DMS 273 (cell line): ENCODE measurements at regions not wholly inside any gene's neighbourhood (a gene's known extent, or its start where the extent isn't known, plus 50 kb on each side); places are given as distances from the start of the nearest gene placed in this dataset.
"Not testable (repeated sequence)": the region's sequence is repeated elsewhere in the genome, so short reads cannot be mapped to it uniquely, and the experiment has no call there.

Source experiments
- DNase-seq: peaks from one replicate; lab custom pipeline; 2025; ENCODE audit not compliant: unreplicated experiment; lab: John Stamatoyannopoulos, UW

DNA sequence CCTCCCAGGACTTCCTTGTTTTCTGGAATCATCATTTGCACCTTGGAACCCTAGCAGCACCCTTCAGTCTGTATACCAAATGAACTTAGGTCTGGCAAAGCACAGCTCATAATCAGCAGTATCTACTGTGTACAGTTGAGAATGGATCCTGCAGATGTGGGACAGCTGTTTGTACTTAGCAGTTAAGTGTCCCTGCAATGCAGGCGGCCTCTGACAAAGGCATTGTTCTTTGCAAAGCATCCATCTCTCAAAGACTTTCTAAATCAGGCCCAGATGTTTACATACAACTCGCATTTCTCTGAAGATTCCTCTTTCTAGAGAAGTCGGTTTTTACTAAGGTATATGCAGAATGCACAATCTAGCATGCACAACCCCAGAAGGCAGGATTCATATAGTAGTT, 170.5 kb upstream of the RBM19 start:
- no peak for DNase-seq

DNA sequence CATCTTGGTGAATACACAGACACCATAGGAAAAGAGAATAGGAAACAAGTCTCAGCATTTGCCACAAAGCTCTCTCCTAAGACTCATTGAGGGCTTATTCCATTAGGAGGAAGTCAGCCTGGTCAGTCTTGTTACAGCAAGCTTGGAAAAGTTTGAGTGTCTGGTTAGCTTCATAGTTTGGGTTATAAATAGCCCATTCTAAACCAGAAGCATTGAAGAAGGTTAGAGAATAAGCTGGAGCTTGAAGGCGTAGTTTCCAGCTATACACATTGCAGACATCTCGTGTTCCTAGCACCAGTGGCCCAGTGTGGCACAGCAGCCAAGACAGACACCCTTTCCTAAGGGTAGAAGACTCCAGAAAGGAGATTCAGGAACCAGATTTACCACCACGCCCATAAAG, 168.8 kb upstream of the RBM19 start:
- DNase-seq: no peak

DNA sequence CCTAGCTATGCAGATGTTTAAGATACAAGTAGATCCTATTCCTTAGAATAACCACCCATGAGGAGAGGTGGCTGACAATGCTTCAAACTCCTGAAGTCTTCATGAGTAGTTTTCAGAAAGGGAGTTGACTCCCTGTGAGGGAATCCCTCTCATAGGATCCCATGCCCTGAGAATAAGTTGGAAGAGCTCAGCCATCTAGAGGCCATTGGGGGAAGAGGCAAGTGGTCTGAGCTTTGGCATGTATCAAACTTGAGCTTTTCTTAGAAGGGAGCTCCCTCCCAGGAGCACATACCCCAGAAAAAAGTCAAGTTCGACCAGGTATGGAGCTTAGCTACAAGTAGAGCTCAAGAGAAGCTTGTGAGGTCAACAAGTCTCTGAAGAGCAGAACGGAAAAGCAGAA, 165.7 kb upstream of the RBM19 start:
- no peak for DNase-seq

DNA sequence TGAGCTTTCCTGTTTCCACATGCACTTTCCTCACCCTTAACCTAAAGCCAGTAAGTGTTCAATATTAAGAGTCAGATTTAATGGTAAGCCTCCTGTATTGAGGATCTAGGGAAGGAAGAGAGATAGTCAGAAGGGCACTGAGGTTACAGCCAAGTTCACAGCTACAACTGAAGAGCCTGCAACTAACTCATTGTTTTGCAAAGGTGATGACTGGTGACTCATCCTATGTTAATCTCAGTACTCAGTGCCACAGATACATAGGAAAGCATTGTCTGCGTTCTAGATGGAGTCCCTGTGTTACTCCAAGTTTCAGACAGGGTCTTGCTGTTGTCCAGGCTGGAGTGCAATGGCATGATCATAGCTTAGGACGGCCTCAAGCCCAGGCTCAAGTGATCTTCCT, 157.0 kb upstream of the RBM19 start:
- DNase-seq: no peak

DNA sequence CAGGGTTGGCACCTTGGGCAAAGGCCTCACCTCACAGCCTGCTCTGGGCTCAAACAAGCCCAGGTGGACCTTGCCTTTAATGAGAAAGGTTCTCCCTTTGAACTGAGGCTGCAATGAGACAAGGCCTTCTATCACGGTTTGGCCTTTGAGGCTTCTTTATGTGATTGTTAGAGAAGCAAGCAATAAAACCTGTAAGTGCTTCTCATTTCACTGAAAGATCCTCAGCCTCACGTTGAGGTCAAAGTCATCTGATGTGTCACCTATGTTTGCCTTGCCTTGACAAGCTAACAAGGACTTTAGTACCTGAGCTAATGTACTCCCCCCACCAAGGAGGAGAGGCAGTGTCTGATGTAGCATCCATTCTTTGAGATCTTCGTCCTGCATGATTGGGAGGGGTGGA, 155.9 kb upstream of the RBM19 start:
- no peak for DNase-seq

DNA sequence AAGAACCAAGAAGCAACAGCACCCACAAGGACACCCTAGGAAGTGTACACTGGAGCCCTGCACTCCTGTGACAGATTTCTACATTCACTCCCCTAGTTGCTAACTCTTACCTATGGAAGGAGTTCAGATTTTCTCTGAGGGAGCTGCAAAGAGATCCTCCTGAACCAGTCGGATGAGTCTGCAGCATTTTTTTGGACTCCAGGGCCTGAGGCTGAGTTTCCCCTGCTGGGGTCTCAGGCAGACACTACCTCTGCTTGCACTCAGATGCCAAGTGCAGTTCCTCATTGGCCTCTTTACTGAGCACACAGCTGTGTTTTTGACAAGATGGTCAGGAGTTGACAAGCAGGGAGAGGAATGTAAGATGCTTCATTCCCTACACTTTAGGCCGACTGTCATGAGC, 153.2 kb upstream of the RBM19 start:
- DNase-seq: no peak

DNA sequence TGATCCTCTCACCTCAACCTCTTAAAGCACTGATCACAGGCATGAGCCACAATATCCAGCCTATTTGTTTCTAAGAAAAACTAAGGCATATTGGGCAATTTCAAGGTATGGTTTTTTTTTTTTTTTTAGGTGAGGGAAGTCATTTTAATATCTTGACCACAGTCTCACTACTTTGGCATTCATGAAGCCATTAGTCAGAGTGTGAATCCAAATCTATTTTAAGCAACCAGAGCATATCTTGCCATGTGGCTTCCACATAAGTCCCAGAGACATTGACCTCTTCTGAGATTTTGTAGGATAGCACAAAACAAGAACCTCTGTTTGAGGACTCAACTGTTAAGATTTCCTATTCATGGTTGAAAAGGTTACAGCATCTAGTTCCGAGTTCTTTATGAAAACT, 130.3 kb upstream of the RBM19 start:
- DNase-seq: no peak

DNA sequence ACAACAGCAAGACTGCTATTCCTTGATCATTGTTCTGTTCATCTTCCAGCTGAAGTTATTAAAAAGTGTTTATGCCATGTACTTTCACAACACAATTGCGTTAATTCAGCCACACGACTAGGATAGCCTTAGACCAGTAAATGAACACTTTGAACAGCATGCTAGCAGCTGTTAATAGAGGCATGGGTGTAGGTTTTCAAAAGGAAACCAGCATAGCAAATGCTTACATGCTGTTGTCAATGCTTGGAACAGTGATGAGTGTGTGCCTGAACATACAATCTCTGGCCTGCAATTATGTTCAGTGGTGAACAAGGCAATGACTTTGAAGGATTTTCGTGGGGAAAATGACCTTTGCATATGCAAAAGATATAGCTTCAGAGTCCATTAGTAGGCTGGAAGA, 127.4 kb upstream of the RBM19 start:
- no peak for DNase-seq

DNA sequence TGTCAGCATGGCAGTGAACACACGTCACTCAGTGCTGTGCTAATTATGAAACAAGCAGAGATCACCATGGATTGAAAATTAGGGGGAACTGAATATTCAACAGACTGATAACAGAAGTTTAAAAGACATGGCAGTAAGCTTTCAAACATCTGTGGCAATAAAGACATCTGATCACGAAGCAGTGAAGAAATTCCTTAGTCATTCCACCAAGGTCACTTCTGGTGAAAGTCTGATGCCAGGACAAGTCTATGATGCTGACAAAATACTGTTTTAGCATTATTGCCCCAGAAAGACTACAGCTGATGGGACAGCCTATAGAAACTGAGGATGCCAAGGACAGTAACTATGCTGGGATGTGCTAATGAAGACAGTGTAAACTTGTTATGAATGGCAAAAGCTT, 126.9 kb upstream of the RBM19 start:
- no peak for DNase-seq

DNA sequence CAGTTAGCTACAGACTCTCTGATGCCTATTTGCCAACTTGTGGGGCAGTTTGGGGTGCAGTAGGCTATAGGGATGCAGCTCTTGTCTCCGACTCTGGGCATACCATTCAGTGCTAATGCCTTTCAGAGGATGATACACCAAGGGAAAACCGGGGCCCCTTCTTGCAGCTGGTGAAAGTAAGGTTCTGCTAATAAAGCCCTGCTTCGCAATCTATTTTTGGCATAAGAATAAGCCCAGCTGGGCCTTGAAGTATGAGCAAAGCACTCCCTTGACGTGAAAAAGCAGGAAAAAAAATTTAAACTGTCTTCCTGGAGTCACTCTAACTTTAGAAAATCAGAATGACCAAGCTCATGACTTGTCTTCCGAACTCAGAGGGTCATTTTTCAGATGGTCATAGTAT, 124.1 kb upstream of the RBM19 start:
- no peak for DNase-seq

DNA sequence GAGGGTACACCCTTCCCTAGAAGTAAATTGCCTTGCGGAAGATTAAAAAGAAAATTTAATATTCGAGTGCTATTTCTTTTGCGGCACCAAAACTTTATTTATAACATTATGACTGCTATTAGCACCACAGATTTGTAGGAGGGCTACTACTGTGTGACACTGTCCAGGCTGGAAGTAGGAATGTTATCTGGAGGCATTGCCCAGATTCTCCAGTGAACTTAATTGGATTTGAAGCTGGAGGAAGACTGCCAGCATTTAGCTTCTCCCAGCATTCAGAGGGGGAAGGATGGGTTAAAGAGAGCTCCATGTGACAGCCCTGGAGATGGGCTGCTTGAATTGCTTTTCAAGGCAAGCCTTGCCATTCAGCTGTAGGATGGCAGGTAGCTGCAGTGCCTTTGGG, 107.0 kb upstream of the RBM19 start:
- DNase-seq: no peak

DNA sequence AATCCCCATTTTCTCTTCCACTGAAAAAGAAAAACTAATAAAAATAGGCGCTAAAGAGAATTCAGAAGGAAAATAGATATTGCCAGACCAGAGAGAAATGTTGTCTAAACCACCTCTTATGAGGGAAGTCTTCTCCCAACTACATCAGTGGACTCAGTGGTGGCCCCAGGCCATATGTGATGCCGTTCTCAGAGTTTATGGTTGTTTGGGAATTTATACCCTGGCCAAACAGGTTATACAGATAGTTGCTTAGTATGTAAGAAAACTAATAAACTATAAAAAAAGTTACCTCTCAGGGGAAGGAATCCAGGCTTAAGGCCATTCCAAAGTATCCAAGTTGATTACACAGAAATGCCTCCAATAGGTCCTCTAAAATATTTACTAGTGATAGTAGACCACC, 103.4 kb upstream of the RBM19 start:
- no peak for DNase-seq

DNA sequence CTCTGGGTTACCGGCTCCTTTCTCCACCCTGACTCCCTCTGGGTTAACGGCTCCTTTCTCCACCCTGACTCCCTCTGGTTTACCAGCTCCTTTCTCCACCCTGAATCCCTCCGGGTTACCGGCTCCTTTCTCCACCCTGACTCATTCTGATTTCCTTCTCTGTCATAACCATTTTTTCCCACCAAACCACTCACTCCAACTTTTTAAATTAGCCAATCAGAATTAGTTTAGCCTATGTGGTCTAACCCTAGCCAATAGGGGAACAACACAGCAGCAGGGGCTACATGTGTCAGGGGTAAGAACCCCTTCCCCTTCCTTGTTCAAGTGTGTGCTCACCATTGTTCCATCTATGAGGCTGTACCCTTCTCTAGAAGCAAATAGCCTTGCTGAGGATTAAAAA, 98.4 kb upstream of the RBM19 start:
- DNase-seq: no peak

DNA sequence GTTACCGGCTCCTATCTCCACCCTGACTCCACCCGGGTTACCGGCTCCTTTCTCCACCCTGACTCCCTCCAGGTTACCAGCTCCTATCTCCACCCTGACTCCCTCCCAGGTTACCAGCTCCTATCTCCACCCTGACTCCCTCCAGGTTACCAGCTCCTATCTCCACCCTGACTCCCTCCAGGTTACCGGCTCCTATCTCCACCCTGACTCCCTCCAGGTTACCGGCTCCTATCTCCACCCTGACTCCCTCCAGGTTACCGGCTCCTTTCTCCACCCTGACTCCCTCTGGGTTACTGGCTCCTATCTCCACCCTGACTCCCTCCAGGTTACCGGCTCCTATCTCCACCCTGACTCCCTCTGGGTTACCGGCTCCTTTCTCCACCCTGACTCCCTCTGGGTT, 97.9 kb upstream of the RBM19 start:
- not testable (repeated sequence) for DNase-seq

DNA sequence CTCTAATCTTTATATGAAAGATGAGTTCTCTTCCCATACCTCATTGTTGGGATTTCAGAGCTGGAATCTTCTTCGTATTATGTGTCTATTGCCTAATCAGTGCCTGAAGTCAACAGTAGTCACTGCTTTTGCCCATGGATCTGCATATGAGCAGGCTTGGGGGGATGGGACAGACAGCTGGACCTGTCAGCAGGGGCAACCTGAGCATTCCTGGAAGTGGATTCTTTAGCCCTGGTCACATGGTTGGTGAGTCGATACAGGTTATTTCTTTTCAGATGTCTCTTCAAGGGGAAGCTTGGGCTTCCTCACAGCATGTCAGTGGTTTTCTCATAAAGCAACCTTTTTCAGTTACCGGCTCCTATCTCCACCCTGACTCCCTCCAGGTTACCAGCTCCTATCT, 97.3 kb upstream of the RBM19 start:
- DNase-seq: no peak

DNA sequence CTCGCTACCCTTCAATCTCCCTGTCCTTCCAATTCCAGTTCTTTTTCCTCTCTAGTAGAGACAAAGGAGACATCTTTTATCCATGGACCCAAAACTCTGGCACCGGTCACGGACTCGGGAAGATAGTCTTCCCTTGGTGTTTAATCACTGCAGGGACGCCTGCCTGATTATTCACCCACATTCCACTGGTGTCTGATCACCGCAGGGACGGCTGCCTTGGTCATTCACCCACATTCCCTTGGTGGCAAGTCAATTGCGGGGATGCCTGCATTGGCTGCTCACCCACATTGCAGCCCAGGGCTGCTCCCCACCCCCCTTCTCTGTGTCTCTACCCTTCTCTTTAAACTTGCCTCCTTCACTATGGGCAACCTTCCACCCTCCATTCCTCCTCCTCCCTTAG, 90.2 kb upstream of the RBM19 start:
- not testable (repeated sequence) for DNase-seq

DNA sequence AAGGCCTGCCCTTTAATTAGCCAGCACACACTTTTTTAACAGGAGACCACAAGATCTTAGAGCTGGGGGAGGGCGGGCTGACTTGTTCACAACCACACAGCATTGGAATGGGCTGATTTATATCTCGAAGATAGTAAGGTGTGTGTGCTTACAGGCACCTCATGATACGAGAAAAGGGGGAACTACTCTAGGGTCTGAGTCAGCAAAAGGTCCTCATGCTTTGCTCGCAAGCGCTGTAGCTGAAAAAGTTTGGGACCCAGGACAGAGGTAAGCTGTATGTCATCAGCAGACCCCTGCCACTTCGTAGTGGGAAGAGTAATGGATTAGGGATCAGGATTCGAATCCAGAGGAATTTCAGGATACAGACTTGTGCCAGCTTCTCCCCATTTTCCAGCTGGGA, 88.9 kb upstream of the RBM19 start:
- DNase-seq: no peak

DNA sequence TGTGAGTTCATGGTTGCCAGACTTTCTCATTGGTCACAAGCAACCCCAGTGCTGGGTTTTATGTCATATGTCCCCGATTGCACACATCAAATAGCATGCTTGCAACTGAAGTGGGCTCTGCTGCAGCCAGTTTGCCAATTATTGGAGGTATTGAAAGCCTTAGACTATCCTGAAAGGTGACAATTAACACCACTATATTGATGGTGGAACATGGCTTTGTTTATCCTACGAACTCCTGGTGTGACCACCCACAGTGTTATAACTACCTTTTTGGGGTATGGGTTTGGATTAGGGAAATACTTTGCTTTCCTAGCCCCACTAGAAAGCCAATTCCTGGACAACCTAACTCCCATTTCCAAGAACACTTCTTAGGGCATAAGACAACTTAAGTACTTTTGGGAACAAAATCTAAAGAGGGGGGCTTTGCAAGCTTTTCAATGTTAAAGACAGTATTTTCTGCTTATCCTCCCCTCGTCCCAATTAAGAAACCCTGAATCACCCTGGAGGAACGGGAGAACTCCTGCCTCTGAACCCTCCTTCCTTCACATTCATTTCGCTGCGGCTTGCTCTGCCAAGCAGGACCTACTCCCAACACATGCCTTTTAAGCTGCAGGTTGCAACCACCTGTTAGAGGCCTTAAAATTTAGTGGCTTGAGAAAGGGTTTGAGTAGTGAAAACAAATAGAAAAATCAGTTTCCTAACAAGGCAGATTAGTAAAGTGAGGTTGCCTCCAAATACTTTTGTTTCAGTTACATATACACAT, 80.3 kb upstream of the RBM19 start:
- no peak for DNase-seq

DNA sequence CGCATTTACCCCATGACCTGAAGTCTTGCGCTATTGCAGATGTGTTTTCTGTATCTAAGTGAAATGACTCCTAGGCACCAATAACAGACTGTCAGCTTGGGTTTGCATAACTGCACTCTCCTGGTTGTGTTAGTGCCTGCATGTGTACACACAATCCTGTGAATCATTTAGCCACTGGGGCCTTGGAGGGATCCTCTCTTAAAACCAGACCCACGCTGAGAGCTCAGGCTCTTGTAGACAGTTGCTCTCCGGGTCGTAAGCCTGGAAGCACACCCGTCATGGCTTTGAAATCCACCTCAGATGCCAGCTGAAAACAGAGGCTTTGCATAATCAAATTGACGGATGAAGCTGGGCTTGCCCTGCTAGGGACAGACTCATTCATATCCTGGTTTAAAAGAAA, 79.2 kb upstream of the RBM19 start:
- no peak for DNase-seq

DNA sequence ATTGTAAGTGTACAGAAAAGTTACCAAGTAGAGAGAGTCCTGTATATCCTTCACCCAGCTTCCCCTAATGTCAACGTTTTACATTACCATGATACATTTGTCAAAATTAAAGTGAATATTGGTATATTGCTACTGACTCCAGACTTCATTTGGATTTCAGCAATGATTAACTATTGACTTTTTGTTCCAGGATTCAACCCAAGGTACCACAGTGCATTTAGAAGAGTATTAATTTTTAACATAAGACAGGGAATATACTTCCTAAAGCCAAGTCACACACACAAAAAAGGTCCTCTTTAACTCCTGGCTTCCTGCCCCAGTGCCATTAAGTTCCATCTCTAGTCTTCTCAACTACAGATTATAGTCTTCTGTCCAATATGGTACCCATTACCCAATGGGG, 75.5 kb upstream of the RBM19 start:
- no peak for DNase-seq

DNA sequence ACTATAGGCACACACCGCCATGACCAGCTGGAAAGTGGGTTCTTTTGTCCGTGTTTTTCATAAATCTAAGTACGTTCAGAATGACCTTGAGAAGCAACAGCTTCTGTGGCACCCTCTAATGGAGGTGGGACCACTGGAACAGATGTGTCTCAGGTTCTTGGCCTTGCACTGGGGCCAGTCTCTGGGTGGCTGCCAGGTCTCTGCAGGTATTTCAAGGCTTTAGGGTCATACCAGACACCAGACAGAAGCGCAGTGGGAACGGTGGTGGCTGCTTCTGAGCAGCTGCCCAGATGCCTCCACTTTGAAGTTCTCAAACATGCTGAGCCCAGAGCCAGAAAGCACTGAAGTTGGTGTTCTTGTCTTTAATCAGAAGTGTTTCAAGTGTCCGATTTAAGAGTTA, 75.0 kb upstream of the RBM19 start:
- DNase-seq: no peak

DNA sequence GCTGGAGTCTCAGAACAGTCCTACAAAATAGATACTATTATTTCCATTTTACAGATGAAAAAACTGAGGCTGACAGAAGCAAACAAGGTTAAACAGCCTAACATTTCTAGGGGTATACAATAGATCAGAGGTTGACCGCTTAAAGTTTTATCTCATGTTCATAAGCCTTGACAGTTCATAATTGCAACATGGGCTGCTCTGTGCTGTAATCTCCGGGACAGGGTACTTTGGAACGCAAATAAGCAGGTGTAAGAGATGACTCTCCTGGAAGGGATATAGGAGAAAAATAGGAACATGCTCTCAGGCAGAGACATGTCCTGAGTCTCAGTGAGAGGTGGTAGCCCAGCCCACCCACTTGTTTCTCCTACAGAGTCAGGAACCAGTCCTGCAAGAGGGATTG, 72.8 kb upstream of the RBM19 start:
- no peak for DNase-seq

DNA sequence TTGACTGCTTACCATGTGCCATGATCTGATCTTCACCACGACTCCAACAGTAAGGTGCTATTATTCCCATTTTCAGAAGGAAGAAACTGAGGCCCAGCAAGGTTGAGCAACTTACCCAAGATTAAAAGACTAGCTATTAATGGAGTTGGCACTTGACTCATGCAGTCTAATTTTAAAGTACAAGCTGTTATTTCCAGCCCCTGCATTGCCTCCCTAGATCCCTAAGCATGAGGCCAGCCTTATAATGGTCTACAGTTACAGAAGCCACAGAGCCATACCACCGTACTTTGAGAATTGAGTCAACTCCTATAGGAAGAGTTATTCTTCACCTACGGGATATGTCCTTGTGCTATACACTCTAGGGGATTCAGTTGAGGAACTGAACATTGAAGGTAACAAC, 66.7 kb upstream of the RBM19 start:
- DNase-seq: no peak

DNA sequence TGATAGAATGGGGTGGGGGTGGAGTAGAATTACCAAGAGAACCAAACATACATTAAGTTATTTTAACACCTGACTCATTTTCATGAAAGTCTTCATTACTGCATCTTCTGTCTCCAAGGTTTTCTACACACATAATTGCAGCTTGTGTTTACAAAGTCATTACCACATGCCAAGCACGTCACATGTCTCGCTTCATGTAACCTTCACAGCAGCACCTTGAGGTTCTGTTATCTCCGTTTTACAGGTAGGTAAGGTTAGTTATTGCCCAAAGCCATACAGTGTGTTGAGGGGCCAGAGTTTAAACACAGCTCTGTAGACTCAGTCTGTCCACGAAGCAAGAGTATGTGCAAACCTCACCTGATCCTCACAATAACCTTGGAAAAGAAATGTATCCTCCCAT, 64.3 kb upstream of the RBM19 start:
- no peak for DNase-seq
